GM12878 (cell line): ENCODE measurements at regions not wholly inside any gene's neighbourhood (a gene's known extent, or its start where the extent isn't known, plus 50 kb on each side); places are given as distances from the start of the nearest gene placed in this dataset.

Experiments
- ATAC-seq: fragments of 200-7000 bp; cut with Tn5 transposase; 3 replicates; pipeline ENCODE4 v1.9.1; 2020; ENCODE audit warnings: mild to moderate bottlenecking, moderate library complexity
- BruUV-seq: library from RNA; stranded (reverse); fragments of 400-500 nt; replicated peaks from 2 replicates; lab custom pipeline; 2021; lab: Mats Ljungman, UMichigan
- CTCF ChIA-PET: fragments of 300-600 bp; sonication (Branson Sonifier 250); formaldehyde crosslinking; extraction: SDS; loops from one replicate; lab custom pipeline; 2021; ENCODE audit warnings: inconsistent platforms; lab: Yijun Ruan, JAX
- POLR2A ChIA-PET: fragments of 350-600 bp; formaldehyde crosslinking; extraction: SDS; loops from one replicate; lab custom pipeline; 2021; ENCODE audit warnings: inconsistent platforms; lab: Charles Lee
- RAD21 ChIA-PET: fragments of 300-600 bp; sonication (Branson Sonifier 250); formaldehyde crosslinking; loops from one replicate; lab custom pipeline; 2023; ENCODE audit warnings: antibody characterized with exemption; ENCODE audit not compliant: unreplicated experiment; lab: Charles Lee
- SMC1A ChIA-PET: fragments of 300-600 bp; sonication (Branson Sonifier 250); formaldehyde crosslinking; loops from one replicate; lab custom pipeline; 2023; ENCODE audit not compliant: unreplicated experiment, uncharacterized antibody; lab: Charles Lee
- DNase-seq: peaks from one replicate; pipeline ENCODE4 v3.0.0-alpha.2; 2011; ENCODE audit warnings: low read depth, low spot score
- FAIRE-seq: peaks from 3 replicates; lab custom pipeline; 2011; peaks lifted over from hg19 to GRCh38; lab: Jason Lieb, UNC
- H2AFZ ChIP-seq: 2 replicates; pipeline ENCODE4 v1.6.0; 2011; ENCODE audit warnings: low read depth, low read length, control low read depth; ENCODE audit not compliant: control insufficient read depth
- H3K27ac ChIP-seq: 2 replicates; pipeline ENCODE4 v1.5.1; 2011; ENCODE audit warnings: control low read depth; ENCODE audit not compliant: control insufficient read depth, insufficient read depth
- H3K27me3 ChIP-seq, 2 experiments: replicated peaks in 1 of 2; 2 replicates each; pipeline versions ENCODE4 v1.6.0 to v1.6.1; 2011; ENCODE audit warnings: low read length in 1 of 2; ENCODE audit not compliant: control insufficient read depth in 2 of 2, insufficient read depth in 2 of 2
- H3K36me3 ChIP-seq, 2 experiments: 2 replicates each; pipeline ENCODE4 v1.5.1; 2011; ENCODE audit warnings: low read length in 1 of 2; ENCODE audit not compliant: control insufficient read depth in 2 of 2, insufficient read depth in 2 of 2
- H3K4me1 ChIP-seq: 2 replicates; pipeline ENCODE4 v1.6.1; 2011; ENCODE audit warnings: mild to moderate bottlenecking, low read length, moderate library complexity, mixed read lengths; ENCODE audit not compliant: control insufficient read depth, insufficient read depth
- H3K4me2 ChIP-seq: 2 replicates; pipeline ENCODE4 v1.6.0; 2011; ENCODE audit warnings: control low read depth; ENCODE audit not compliant: control insufficient read depth, insufficient read depth
- H3K4me3 ChIP-seq: fragments of 200-600 bp; sonication (generic); 2 replicates; pipeline ENCODE4 v1.5.1; 2016
- H3K79me2 ChIP-seq: 2 replicates; pipeline ENCODE4 v1.6.0; 2011; ENCODE audit warnings: low read length; ENCODE audit not compliant: control insufficient read depth, insufficient read depth
- H3K9ac ChIP-seq: 2 replicates; pipeline ENCODE4 v1.8.0; 2011; ENCODE audit warnings: low read length, control low read depth, mixed read lengths; ENCODE audit not compliant: control insufficient read depth, insufficient read depth
- H3K9me3 ChIP-seq: replicated peaks from 3 replicates; pipeline ENCODE4 v1.5.1; 2011; ENCODE audit warnings: mild to moderate bottlenecking, low read length; ENCODE audit not compliant: control insufficient read depth, insufficient read depth
- H4K20me1 ChIP-seq: 2 replicates; pipeline ENCODE4 v1.6.0; 2011; ENCODE audit not compliant: control insufficient read depth, insufficient read depth
- BMI1 ChIP-seq: fragments of 450-650 bp; IDR thresholded peaks from 2 replicates; pipeline ENCODE4 v1.6.1; 2016; ENCODE audit warnings: mild to moderate bottlenecking, moderate library complexity, borderline replicate concordance
- EED ChIP-seq: sonication (generic); IDR thresholded peaks from 2 replicates; pipeline ENCODE4 v1.6.1; 2016; ENCODE audit warnings: antibody characterized with exemption, low read depth
- FOS ChIP-seq: IDR thresholded peaks from 3 replicates; pipeline ENCODE4 v1.6.1; 2011; ENCODE audit warnings: borderline replicate concordance; ENCODE audit not compliant: insufficient read length; ENCODE audit errors: extremely low read depth
- HDGF ChIP-seq: fragments of 450-650 bp; IDR thresholded peaks from 2 replicates; pipeline ENCODE4 v1.6.1; 2016; ENCODE audit warnings: antibody characterized with exemption
- MEF2B ChIP-seq: fragments of 450-650 bp; IDR thresholded peaks from 2 replicates; pipeline ENCODE4 v1.6.1; 2018; ENCODE audit warnings: mild to moderate bottlenecking, moderate library complexity; ENCODE audit not compliant: partially characterized antibody, poor library complexity, severe bottlenecking
- NKRF ChIP-seq: fragments of 450-650 bp; conservative IDR thresholded peaks from 2 replicates; pipeline ENCODE4 v1.6.1; 2017; ENCODE audit warnings: mild to moderate bottlenecking, moderate library complexity
- ZBTB4 ChIP-seq: fragments of 450-650 bp; formaldehyde crosslinking; IDR thresholded peaks from 2 replicates; pipeline ENCODE4 v1.4.0; 2022; ENCODE audit warnings: mild to moderate bottlenecking, moderate library complexity
- WGBS: methylation state at CpG from one replicate; pipeline ENCODE4 v1.1.6; 2016; ENCODE audit warnings: low lambda C conversion rate; ENCODE audit not compliant: insufficient replicate concordance, insufficient coverage; ENCODE audit errors: missing lambda C conversion rate; 5-methylcytosine and 5-hydroxymethylcytosine counted together
- in situ Hi-C: fragments of 300-500 bp; cut with MboI; formaldehyde crosslinking; loops from 9 replicates; pipeline ENCODE4 v1.14.3; 2018; ENCODE audit warnings: mixed read lengths
- intact Hi-C: fragments of 100-400 bp; cut with micrococcal nuclease; formaldehyde crosslinking; loops from one replicate; pipeline ENCODE4 v1.14.2; 2022; ENCODE audit not compliant: unreplicated experiment

- POLR2A ChIA-PET: no interaction called here
- Histone ChIP-seq H3K9me3 (no peaks in the 10 kb centered on the region), H3K27ac (no peak overlapping the region), H4K20me1 (no peaks in the 10 kb centered on the region), H3K4me3 (no peak overlapping the region), H3K4me2 (no peak overlapping the region), H3K4me1 (no peaks in the 10 kb centered on the region), H3K36me3 (no peaks in the 10 kb centered on the region), H2AFZ (no peak overlapping the region), H3K79me2 (no peaks in the 10 kb centered on the region), H3K9ac (no peak overlapping the region), H3K27me3 (no peaks in the 10 kb centered on the region)
- WGBS: 20% methylated on average over 4 of the region's 4 CpGs
- SMC1A ChIA-PET: no interaction called here
- in situ Hi-C loops: no loop called here
- FAIRE-seq: no peak
- no peak for ATAC-seq
- DNase-seq: no peak
- CTCF ChIA-PET: no interaction called here
- intact Hi-C loops: no loop called here
- TF ChIP-seq EED: no peak
- TF ChIP-seq ZBTB4 (CRISPR knock-in tag): no peak
- no peak for TF ChIP-seq FOS
- BruUV-seq: no TSS peak
- RAD21 ChIA-PET: no interaction called here
These were observed 277.0 kb downstream of the ACTR3B start for GRCh38 chr7:153036396-153037063.

- Histone ChIP-seq H3K4me3 (no peak overlapping the region), H3K9ac (no peak overlapping the region), H3K27me3 (no peaks in the 10 kb centered on the region), H3K9me3 (no peaks in the 10 kb centered on the region), H3K36me3 (no peaks in the 10 kb centered on the region), H3K27ac (no peak overlapping the region), H4K20me1 (no peaks in the 10 kb centered on the region), H3K79me2 (no peaks in the 10 kb centered on the region), H2AFZ (no peak overlapping the region), H3K4me2 (no peak overlapping the region), H3K4me1 (no peaks in the 10 kb centered on the region)
- WGBS: 15% methylated on average over 9 of the region's 9 CpGs
- RAD21 ChIA-PET: no interaction called here
- CTCF ChIA-PET: no interaction called here
- intact Hi-C loops: no loop called here
- no TSS peak for BruUV-seq
- no peak for ATAC-seq
- no peak for FAIRE-seq
- no peak for DNase-seq
- SMC1A ChIA-PET: no interaction called here
- in situ Hi-C loops: no loop called here
- TF ChIP-seq NKRF (no peak), HDGF (no peak), MEF2B (no peak), BMI1 (no peak)
- POLR2A ChIA-PET: no interaction called here
These were observed 283.9 kb downstream of the ACTR3B start for GRCh38 chr7:153043440-153043839.
